ENCODE measurements at regions not wholly inside any gene's neighbourhood (a gene's known extent, or its start where the extent isn't known, plus 50 kb on each side); places are given as distances from the start of the nearest gene placed in this dataset.

- H3K9me3 ChIP-seq (ENCODE audit: control insufficient read depth in 1 of 2, insufficient read depth in 1 of 2, low read length in 2 of 2), result no peaks in the 10 kb centered on the region
- Mint-ChIP-seq H3K27me3 (no peaks in the 10 kb centered on the region), H3K4me1 (ENCODE audit: low read depth) (no peaks in the 10 kb centered on the region), H3K27ac (no peak overlapping the region), H3K36me3 (ENCODE audit: low read depth) (no peaks in the 10 kb centered on the region), H3K4me3 (no peak overlapping the region), H3K9me3 (no peaks in the 10 kb centered on the region)
- no peaks in the 10 kb centered on the region for H3K27me3 ChIP-seq (ENCODE audit: control insufficient read depth in 1 of 2, insufficient read depth in 2 of 2, low read length in 2 of 2)
- H3K4me3 ChIP-seq (ENCODE audit: low read length), result no peak overlapping the region
- DNase-seq, result no peak
- intact Hi-C loops (cut with DNase I, micrococcal nuclease), result no loop called here
- no peak for ATAC-seq (ENCODE audit: poor library complexity)
- no peaks in the 10 kb centered on the region for H3K4me1 ChIP-seq (ENCODE audit: insufficient read depth, low read length)
- POLR2A ChIA-PET, result no interaction called here
- TF ChIP-seq CTCF (IDR thresholded peaks at IDR 0.05), result no peak
- CTCF ChIA-PET, result no interaction called here
- H3K36me3 ChIP-seq (ENCODE audit: insufficient read depth, low read length), result no peaks in the 10 kb centered on the region
- no peak overlapping the region for H3K27ac ChIP-seq (ENCODE audit: low read depth in 1 of 2, low read length in 2 of 2)
Observed at GRCh38 chr16:48450367-48450766, 65.2 kb upstream of the SIAH1 start.

- Histone ChIP-seq H3K27me3 (ENCODE audit: control insufficient read depth in 1 of 2, insufficient read depth in 2 of 2, low read length in 2 of 2) (no peaks in the 10 kb centered on the region), H3K36me3 (ENCODE audit: insufficient read depth, low read length) (no peaks in the 10 kb centered on the region), H3K4me3 (ENCODE audit: low read length) (no peak overlapping the region), H3K27ac (ENCODE audit: low read depth in 1 of 2, low read length in 2 of 2) (no peak overlapping the region), H3K9me3 (ENCODE audit: control insufficient read depth in 1 of 2, insufficient read depth in 1 of 2, low read length in 2 of 2) (no peaks in the 10 kb centered on the region), H3K4me1 (ENCODE audit: insufficient read depth, low read length) (no peaks in the 10 kb centered on the region)
- ATAC-seq (ENCODE audit: poor library complexity) (no peak), DNase-seq (no peak)
- H3K27me3 Mint-ChIP-seq, result no peaks in the 10 kb centered on the region
- no peaks in the 10 kb centered on the region for H3K36me3 Mint-ChIP-seq (ENCODE audit: low read depth)
- H3K4me3 Mint-ChIP-seq, result no peak overlapping the region
- ChIA-PET CTCF (no interaction called here), POLR2A (no interaction called here)
- TF ChIP-seq CTCF (IDR thresholded peaks at IDR 0.05), result no peak
- H3K27ac Mint-ChIP-seq, result no peak overlapping the region
- intact Hi-C loops (cut with DNase I, micrococcal nuclease), result no loop called here
- no peaks in the 10 kb centered on the region for H3K9me3 Mint-ChIP-seq
- no peaks in the 10 kb centered on the region for H3K4me1 Mint-ChIP-seq (ENCODE audit: low read depth)
Observed at GRCh38 chr16:48448841-48449481, 63.7 kb upstream of the SIAH1 start.

- intact Hi-C loops (cut with DNase I, micrococcal nuclease), result no loop called here
- H3K27ac Mint-ChIP-seq, result no peak overlapping the region
- CTCF ChIA-PET, result no interaction called here
Observed at GRCh38 chr16:48447940-48448536, 62.8 kb upstream of the SIAH1 start.

More at GRCh38 chr16:48447940-48448536, 62.8 kb upstream of the SIAH1 start:
- no peak overlapping the region for H3K4me3 ChIP-seq (ENCODE audit: low read length)
- no peaks in the 10 kb centered on the region for H3K27me3 Mint-ChIP-seq
- H3K27ac ChIP-seq (ENCODE audit: low read depth in 1 of 2, low read length in 2 of 2), result no peak overlapping the region
- no peaks in the 10 kb centered on the region for H3K4me1 ChIP-seq (ENCODE audit: insufficient read depth, low read length)
- POLR2A ChIA-PET, result interaction anchor here (0.6 kb wide), 1 partner anchor 160 kb away, joined by 4 read pairs; no protein-coding TSS in a partner anchor
- H3K4me3 Mint-ChIP-seq, result no peak overlapping the region
- H3K27me3 ChIP-seq (ENCODE audit: control insufficient read depth in 1 of 2, insufficient read depth in 2 of 2, low read length in 2 of 2), result no peaks in the 10 kb centered on the region
- ATAC-seq (ENCODE audit: poor library complexity) (no peak), DNase-seq (no peak)
- H3K36me3 ChIP-seq (ENCODE audit: insufficient read depth, low read length), result no peaks in the 10 kb centered on the region
- H3K9me3 Mint-ChIP-seq, result no peaks in the 10 kb centered on the region
- H3K36me3 Mint-ChIP-seq (ENCODE audit: low read depth), result no peaks in the 10 kb centered on the region
- no peak for TF ChIP-seq CTCF (IDR thresholded peaks at IDR 0.05)
- H3K9me3 ChIP-seq (ENCODE audit: control insufficient read depth in 1 of 2, insufficient read depth in 1 of 2, low read length in 2 of 2), result no peaks in the 10 kb centered on the region
- no peaks in the 10 kb centered on the region for H3K4me1 Mint-ChIP-seq (ENCODE audit: low read depth)
